Ovary (tissue), 7 donors: ENCODE measurements at regions not wholly inside any gene's neighbourhood (a gene's known extent, or its start where the extent isn't known, plus 50 kb on each side); places are given as distances from the start of the nearest gene placed in this dataset.

Experiments
- DNase-seq, 5 donors: peaks; one replicate each; pipeline ENCODE4 v3.0.0-alpha.2; 2019 to 2020
- H3K27ac ChIP-seq, 2 donors: fragments of 200-600 bp; one replicate each; pipeline versions ENCODE4 v1.5.1 to v1.8.0; 2019 to 2022
- H3K27me3 ChIP-seq: fragments of 200-600 bp; one replicate; pipeline ENCODE4 v1.8.0; 2022
- H3K36me3 ChIP-seq: fragments of 200-600 bp; sonication (generic); one replicate; pipeline ENCODE4 v1.5.1; 2019
- H3K4me1 ChIP-seq: one replicate; pipeline ENCODE4 v1.8.1; 2013; ENCODE audit warnings: mild to moderate bottlenecking, moderate library complexity; ENCODE audit not compliant: insufficient read depth
- H3K4me3 ChIP-seq: fragments of 200-600 bp; sonication (generic); one replicate; pipeline ENCODE4 v1.5.1; 2017
- H3K9me3 ChIP-seq, 2 donors: fragments of 200-600 bp in 1 of 2; sonication (generic) in 1 of 2; one replicate each; pipeline versions ENCODE4 v1.5.1 to v1.8.1; 2013 to 2019; ENCODE audit warnings: mild to moderate bottlenecking in 1 of 2, moderate library complexity in 1 of 2
- CTCF ChIP-seq, 3 donors: fragments of 450-650 bp in 2 of 3; fragments of 200-600 bp in 1 of 3; IDR thresholded peaks; one replicate each; pipeline versions ENCODE4 v1.5.1 to v1.8.0; 2016 to 2022; ENCODE audit warnings: antibody characterized with exemption in 3 of 3, mild to moderate bottlenecking in 1 of 3
- EP300 ChIP-seq: sonication (generic); formaldehyde crosslinking; IDR thresholded peaks from one replicate; pipeline ENCODE4 v1.6.1; 2017; ENCODE audit warnings: antibody characterized with exemption
- POLR2A ChIP-seq: fragments of 450-650 bp; IDR thresholded peaks from one replicate; pipeline ENCODE4 v1.6.1; 2017; ENCODE audit warnings: antibody characterized with exemption, mild to moderate bottlenecking, moderate library complexity
- whole genome bisulfite sequencing, 3 donors: extraction: QIAGEN DNeasy Blood & Tissue Kit in 1 of 3; methylation state at CpG; one replicate each; pipeline versions ENCODE4 v1.1.5 to v1.1.7; 2013 to 2017; 5-methylcytosine and 5-hydroxymethylcytosine counted together
- intact Hi-C, 4 donors: fragments of 100-400 bp; cut with DNase I; formaldehyde crosslinking; loops; one replicate each; pipeline versions ENCODE4 v1.11.0 to v1.15.1; 2022 to 2023
- donor health status: DM: no; HTN: no; CAD: no; lungs with moderate emphysema.
- donor health status: DM: no; HTN: no; CAD: no.
- donor health status: Bipolar disorder and iron deficiency.
- donor health status: DM: no; HTN: no; CAD: no.
- donor health status: DM: yes; HTN: yes; CAD: no.

GRCh38 chr4:151530783-151531182 is 121.8 kb downstream of the FHIP1A start:
- Histone ChIP-seq H3K27ac (no peak overlapping the region), H3K4me3 (no peak overlapping the region), H3K4me1 (no peaks in the 10 kb centered on the region), H3K9me3 (no peaks in the 10 kb centered on the region), H3K27me3 (no peaks in the 10 kb centered on the region), H3K36me3 (no peaks in the 10 kb centered on the region)
- WGBS, 3 donors: 63 to 79% (median 68%) methylated on average over 1 of the region's 1 CpG
- no peak for DNase-seq
- intact Hi-C loops: no loop called here
- no peak for TF ChIP-seq EP300
- TF ChIP-seq POLR2A: no peak
- TF ChIP-seq CTCF (IDR thresholded peaks at IDR 0.05): no peak

GRCh38 chr4:151532001-151532708 is 123.2 kb downstream of the FHIP1A start:
- H3K9me3 ChIP-seq: no peaks in the 10 kb centered on the region
- H3K27ac ChIP-seq: no peak overlapping the region
- no peaks in the 10 kb centered on the region for H3K27me3 ChIP-seq
- no peaks in the 10 kb centered on the region for H3K4me1 ChIP-seq
- no peak for TF ChIP-seq CTCF (IDR thresholded peaks at IDR 0.05)
- no peak for TF ChIP-seq EP300
- TF ChIP-seq POLR2A: no peak
- WGBS, 3 donors: 76 to 92% (median 88%) methylated on average over 6 of the region's 6 CpGs
- no peak overlapping the region for H3K4me3 ChIP-seq
- intact Hi-C loops: no loop called here
- H3K36me3 ChIP-seq: no peaks in the 10 kb centered on the region
- DNase-seq: no peak

GRCh38 chr4:151534195-151534594 is 125.2 kb downstream of the FHIP1A start:
- WGBS, 3 donors: 59 to 74% (median 68%) methylated on average over 1 of the region's 1 CpG
- intact Hi-C loops: no loop called here
- Histone ChIP-seq H3K27me3 (no peaks in the 10 kb centered on the region), H3K27ac (no peak overlapping the region), H3K36me3 (no peaks in the 10 kb centered on the region), H3K4me1 (no peaks in the 10 kb centered on the region), H3K4me3 (no peak overlapping the region), H3K9me3 (no peaks in the 10 kb centered on the region)
- TF ChIP-seq CTCF (IDR thresholded peaks at IDR 0.05) (no peak), POLR2A (no peak), EP300 (no peak)
- no peak for DNase-seq

- intact Hi-C loops: no loop called here
- DNase-seq: no peak
- no peak overlapping the region for H3K27ac ChIP-seq
- H3K36me3 ChIP-seq: no peaks in the 10 kb centered on the region
- no peaks in the 10 kb centered on the region for H3K4me1 ChIP-seq
- H3K9me3 ChIP-seq: no peaks in the 10 kb centered on the region
- no peak overlapping the region for H3K4me3 ChIP-seq
- H3K27me3 ChIP-seq: no peaks in the 10 kb centered on the region
- TF ChIP-seq POLR2A (no peak), CTCF (IDR thresholded peaks at IDR 0.05) (no peak), EP300 (no peak)
Measured at GRCh38 chr4:151535366-151535765, 126.4 kb downstream of the FHIP1A start.
